ENCODE measurements at regions not wholly inside any gene's neighbourhood (a gene's known extent, or its start where the extent isn't known, plus 50 kb on each side); places are given as distances from the start of the nearest gene placed in this dataset.

GRCh38 chr7:17407229-17407628 lies 108.8 kb downstream of the AHR start:
- no peak for TF ChIP-seq CTCF (IDR thresholded peaks at IDR 0.05)
- TF ChIP-seq POLR2AphosphoS5 (IDR thresholded peaks at IDR 0.05; ENCODE audit: insufficient read depth in 1 of 2, low read depth in 1 of 2): no peak

All from vagina (tissue), 2 donors.